ENCODE measurements at regions not wholly inside any gene's neighbourhood (a gene's known extent, or its start where the extent isn't known, plus 50 kb on each side); places are given as distances from the start of the nearest gene placed in this dataset.

GRCh38 chr5:3392306-3392939 is 203.2 kb upstream of the IRX1 start:
- no peak for TF ChIP-seq PAX5 (IDR thresholded peaks at IDR 0.05; ENCODE audit: borderline replicate concordance, low read depth, low read length)
- TF ChIP-seq, protein P1, sequence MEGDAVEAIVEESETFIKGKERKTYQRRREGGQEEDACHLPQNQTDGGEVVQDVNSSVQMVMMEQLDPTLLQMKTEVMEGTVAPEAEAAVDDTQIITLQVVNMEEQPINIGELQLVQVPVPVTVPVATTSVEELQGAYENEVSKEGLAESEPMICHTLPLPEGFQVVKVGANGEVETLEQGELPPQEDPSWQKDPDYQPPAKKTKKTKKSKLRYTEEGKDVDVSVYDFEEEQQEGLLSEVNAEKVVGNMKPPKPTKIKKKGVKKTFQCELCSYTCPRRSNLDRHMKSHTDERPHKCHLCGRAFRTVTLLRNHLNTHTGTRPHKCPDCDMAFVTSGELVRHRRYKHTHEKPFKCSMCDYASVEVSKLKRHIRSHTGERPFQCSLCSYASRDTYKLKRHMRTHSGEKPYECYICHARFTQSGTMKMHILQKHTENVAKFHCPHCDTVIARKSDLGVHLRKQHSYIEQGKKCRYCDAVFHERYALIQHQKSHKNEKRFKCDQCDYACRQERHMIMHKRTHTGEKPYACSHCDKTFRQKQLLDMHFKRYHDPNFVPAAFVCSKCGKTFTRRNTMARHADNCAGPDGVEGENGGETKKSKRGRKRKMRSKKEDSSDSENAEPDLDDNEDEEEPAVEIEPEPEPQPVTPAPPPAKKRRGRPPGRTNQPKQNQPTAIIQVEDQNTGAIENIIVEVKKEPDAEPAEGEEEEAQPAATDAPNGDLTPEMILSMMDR (IDR thresholded peaks at IDR 0.05 in 2 of 3, conservative IDR thresholded peaks at IDR 0.05 in 1 of 3; ENCODE audit: control insufficient read depth in 2 of 3, extremely low read depth in 1 of 3, insufficient read depth in 1 of 3, low read depth in 3 of 3, low read length in 3 of 3): no peak
- no peak for TF ChIP-seq MYB (IDR thresholded peaks at IDR 0.05; ENCODE audit: borderline replicate concordance, low read depth, low read length)
- TF ChIP-seq TCF12 (IDR thresholded peaks at IDR 0.05; ENCODE audit: low read depth, low read length): no peak
- TF ChIP-seq ATF7 (IDR thresholded peaks at IDR 0.05; ENCODE audit: low read depth): no peak
- no peak for TF ChIP-seq PAX8 (IDR thresholded peaks at IDR 0.05)
- TF ChIP-seq ETV6 (conservative IDR thresholded peaks at IDR 0.05 in 1 of 2, IDR thresholded peaks at IDR 0.05 in 1 of 2; ENCODE audit: borderline replicate concordance in 1 of 2, low read depth in 1 of 2): no peak
- no peak for TF ChIP-seq EP300 (IDR thresholded peaks at IDR 0.05; ENCODE audit: borderline replicate concordance in 1 of 2, control insufficient read depth in 1 of 2, low read depth in 2 of 2, low read length in 2 of 2)
- no peak for TF ChIP-seq NBN (IDR thresholded peaks at IDR 0.05)
